HK-2 (cell line): ENCODE measurements at regions not wholly inside any gene's neighbourhood (a gene's known extent, or its start where the extent isn't known, plus 50 kb on each side); places are given as distances from the start of the nearest gene placed in this dataset.
A peak's percentile ranks its signal among the peaks of the same experiment; 100 is the strongest.
"Not testable (repeated sequence)": the region's sequence is repeated elsewhere in the genome, so short reads cannot be mapped to it uniquely, and the experiment has no call there.

ENCODE experiments used
- DNase-seq: peaks from one replicate; pipeline ENCODE4 v3.0.0-alpha.2; 2018; ENCODE audit not compliant: unreplicated experiment

DNA sequence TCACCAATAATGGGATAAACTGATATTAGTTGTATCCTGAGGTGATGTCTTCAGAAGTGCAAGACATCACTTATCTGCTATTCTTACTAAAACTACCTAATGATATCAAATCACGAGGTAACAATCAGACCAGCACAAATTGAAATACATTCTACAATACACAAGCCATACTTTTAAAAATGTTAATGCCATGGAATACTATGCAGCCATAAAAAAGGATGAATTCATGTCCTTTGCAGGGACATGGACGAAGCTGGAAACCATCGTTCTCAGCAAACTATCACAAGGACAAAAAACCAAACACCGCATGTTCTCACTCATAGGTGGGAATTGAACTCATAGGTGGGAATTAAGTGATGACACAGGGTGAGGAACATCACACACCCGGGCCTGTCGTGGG lies 129.3 kb downstream of the SST start:
- no peak for DNase-seq

DNA sequence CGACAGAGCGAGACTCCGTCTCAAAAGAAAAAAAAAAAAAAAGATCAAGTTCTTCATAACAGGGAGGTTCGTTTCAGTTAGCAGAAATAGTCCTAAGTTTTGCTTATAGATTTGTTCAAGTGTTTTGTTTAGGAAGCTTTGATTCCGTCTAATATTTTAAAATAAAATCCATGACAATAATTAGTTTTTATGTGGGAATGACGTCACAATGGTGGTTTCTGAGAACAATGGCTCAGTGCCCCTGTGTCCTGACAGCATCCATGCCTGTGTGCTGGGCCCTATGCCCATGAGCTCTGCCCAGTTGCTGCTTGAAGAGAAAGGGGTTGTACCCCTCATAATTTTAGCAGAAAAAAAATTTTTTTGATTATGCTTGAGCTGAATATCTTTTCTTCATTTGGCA lies 134.0 kb downstream of the SST start:
- DNase-seq, result no peak

DNA sequence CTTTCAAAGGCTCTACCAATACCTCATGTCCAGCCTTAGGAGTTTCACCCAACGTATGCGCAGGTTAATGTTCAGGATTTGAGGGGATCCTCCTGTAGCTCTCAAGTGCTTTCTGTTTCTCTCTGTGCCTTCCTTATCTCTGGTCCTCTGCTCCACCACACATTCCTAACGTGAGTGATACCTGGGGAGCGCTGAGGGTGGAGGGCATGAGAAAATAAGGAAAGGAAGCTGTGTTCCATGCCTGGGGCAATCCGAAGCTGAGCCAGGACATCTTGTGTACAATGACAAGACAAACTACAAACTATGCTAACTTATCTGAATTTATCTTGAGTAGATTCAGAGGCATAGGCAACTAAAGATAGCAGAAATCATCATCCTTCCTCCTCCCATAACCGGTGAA lies 136.4 kb downstream of the SST start:
- no peak for DNase-seq

DNA sequence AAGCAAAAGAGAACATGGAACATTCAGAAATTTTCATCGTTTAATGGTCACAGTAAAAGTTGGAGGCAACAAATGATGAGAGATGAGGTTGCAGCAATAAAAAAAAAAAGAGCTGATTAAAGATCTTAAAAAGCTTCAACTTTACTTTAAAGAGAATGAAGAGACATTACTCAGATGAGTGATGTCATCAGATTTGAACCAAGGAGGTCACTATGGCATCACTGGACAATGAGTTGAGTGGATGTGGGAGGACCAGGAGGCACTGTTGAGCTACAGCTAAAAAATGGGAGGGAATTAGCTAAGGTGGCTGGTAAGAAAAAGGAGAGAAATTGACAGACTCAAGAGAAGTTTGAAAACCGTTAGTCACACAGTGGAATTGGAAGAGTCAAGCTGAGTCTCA lies 138.4 kb downstream of the SST start:
- no peak for DNase-seq

DNA sequence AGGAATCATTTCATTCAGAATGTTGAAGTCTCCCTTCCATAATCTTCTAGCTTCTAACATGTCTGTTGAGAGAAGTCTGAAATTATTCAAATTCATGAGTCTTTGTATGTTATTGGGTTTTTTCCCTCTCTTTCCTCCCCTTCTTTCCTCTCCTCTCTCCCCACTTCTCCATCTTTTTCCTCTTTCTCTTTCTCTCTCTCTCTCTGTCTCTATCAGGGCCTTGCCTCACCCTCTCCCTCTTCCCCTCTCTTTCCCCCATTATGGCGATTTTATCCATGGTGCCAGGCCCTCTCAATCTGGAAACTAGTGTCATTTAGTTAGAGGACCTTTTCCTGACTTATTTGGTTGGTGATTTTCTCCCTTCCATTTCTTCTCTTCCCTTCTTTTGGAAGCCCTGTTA lies 147.3 kb downstream of the SST start:
- DNase-seq, result no peak

DNA sequence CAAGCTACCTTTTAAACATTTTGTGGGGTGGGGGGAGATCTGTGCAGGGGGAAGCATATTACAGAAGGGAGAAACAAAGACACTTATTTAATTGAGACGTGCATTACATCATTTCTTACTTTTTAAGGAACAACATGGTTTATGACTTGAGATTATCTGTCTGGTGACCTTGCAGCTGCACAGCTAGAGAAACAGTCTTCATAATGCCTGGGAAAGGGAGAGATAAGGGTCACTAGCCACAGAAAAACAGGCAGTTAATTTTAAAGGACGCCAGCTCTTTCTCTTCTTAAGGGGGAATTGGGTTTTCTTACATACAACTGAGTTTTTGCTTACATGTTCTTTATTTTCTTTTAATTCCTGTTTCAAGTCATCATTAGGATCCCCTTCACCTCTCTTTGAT lies 147.9 kb downstream of the SST start:
- DNase-seq, result no peak

DNA sequence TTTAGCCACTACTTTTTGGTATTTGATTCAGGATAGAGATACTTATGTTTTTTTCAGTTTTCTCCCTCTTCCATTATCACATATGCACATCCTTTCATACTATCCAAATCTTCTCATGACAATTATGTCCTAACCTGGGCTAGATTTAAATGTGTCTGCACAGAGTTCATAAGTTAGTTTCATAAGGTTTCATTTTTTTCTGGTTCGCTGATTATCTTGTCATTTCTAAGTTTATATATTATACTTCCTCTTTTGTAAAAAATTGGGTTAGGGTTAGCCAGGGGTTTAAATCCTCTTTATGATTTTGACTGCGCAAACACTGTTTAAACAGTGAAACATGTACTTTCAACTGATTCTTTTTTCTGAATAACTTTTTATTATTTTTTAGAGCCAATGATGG lies 148.6 kb downstream of the SST start:
- DNase-seq, result no peak

DNA sequence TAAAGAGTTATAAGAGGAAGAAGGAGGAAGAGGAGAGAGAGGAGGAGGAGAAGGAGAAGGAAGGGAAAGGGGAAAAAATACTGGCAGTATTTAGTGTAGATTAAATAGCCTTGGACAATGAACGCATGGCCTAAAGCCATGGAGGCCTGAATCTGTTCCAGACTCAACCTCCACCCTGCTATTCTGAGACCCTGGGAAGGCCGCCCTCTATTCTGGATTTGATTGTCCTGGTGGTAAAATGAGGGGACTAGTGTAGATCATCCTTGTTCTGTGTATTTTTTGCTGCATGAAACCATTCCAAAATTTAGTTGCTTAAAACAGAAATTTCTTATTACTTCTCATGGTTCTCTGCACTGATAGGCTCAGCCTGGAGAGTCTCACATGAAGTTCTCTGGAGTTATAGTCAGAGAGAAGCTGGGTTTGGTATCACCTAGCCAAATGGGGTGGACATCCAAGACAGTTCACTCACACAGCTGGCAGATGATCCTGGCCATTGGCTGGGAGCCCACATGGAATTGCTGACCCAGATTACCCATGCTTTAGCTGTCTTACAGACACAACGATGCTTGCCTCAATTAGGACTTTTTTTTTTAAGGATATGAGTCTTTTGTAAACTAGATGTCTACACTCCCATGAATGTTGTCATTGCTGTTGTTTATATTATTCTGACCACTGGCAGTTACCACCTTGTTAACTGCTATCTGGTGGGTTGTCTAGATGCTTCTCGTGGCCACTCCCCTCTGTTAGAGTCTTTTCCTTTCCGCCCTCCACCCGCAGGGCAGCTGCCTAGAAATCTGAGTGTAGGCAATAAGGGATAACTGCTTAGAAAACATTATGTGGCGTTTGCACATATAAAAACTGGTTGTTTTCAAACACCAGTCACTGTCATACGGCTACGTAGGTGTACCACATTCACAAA lies 149.9 kb downstream of the SST start:
- no peak for DNase-seq

DNA sequence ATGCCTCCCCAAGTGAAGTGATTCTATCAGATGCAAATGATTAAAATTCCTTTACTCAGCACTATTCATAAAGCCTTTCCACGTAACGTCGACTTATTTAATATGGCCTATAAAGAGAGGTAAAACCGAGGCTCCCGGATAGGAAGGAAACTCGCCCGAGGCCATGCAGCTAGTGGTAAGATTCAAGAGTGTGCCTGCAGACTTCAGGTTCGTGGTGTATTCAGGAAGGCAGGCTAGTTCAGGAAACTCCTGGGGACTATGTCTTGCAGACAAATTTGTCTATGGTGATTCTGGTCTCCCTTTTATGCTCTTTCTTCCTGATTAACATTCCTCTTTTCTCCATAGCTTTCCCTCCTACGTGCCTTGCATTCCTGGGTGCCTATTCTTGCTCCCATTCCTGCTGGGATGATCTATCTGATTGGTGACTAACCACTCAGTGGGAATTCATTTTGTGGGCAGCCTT lies 150.7 kb downstream of the SST start:
- DNase-seq, result no peak

DNA sequence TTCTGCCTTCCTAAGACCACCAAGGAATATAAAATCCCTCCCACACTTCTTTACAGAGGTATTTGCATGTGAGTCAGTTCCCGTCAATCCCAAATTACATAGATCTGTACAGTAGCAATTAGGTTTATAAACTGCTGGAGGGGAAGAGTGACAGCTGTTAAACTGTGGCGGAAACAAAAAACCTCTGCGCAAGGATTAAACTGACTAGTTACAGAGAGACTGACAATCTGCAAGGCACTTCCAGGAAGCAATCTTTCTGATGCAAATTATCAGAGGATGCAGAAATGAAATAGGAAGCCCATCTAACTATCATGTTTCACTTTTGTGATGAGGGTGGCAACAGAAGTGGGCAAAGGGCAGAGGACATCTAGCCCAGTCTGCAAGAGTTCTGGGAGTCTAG lies 150.4 kb downstream of the RTP4 start:
- DNase-seq, result no peak

DNA sequence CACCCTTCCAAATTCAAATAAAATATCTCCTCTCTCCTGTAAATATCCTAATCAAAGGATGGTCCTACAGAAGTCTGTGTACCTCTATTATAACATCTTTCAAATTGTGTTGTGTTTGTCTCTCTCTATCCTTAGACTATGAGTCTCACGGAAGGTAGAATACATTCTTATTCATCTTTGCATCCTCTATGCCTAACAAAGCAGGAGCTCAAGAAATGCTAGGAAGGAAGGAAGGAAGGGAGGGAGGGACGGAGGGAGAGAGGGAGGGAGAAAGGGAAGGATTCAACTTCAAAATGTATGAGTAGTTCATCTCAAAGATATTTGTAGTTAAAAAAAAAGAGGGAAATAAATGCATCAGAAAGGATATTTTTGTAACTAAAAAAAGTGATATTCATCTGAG lies 150.0 kb downstream of the RTP4 start:
- no peak for DNase-seq

DNA sequence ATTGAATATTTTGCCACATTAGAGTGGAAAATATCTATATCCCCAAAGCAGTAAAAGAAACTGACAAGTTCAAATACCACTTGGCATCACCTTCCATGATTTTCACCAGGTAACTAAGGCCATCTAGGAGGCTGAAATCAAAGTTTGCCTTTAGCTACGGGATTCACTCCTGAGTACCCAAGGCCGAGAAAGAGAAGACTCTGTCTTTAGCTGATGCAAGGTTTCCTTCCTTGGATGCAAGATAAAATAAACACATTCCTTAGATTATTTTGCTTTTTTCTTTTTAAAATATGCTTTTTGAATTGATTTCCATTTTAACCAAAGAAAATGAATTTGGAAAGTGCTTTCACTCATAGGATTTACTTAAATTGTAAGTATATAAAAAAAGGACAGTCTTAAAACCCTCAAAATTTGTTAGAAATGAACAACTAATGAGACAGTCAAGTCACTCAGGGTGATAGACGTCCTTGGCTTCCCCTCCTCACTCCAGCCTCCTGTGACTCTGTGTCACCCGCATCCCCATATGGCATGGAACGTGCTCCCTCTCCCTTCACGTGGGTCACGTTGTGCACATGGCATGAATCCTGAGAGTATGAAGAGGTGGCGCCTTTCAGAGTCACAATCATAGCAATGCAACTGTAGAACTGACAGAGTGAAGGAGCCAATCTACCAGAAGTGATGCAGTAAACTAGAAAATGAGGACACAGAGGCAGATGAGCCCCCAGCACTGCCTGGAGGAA lies 148.4 kb downstream of the RTP4 start:
- DNase-seq, result no peak

DNA sequence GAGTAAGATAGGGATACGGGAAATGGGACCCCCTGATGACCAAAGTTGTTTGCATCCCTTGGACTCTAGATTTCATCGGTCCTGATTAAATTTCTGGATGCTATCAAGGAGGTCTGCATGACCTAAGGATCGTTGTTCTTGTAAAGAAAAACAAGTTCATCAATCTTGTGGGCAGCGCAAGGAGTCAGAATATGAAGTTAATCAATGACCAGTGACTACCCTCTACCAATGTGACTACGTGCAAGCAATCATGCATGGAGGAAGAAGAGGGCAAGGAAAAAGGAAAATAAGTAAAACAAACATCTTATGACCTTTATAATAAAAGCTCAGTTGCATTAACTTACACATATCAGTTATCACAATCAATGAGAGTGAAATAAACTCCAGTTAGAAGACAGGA lies 139.7 kb downstream of the RTP4 start:
- peak; percentile 37 for DNase-seq

DNA sequence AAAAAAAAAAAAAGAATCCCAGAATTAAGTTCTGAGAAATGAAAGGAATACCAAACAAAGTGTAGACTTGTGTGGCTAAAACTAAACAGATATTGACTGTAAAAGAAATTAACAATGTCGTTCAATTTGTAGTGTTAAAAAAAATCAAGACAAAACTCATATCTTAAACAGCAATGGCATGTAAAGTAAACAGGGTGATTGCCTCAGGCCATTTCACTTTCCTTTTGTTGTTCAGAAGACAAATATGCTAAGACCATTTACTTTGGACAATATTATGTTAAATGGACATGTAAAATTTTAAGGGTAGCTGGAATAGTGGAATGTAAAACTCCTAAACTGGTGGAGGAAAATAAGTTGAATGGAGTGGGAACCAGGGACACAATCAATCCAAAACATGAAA lies 139.1 kb downstream of the RTP4 start:
- DNase-seq, result no peak

DNA sequence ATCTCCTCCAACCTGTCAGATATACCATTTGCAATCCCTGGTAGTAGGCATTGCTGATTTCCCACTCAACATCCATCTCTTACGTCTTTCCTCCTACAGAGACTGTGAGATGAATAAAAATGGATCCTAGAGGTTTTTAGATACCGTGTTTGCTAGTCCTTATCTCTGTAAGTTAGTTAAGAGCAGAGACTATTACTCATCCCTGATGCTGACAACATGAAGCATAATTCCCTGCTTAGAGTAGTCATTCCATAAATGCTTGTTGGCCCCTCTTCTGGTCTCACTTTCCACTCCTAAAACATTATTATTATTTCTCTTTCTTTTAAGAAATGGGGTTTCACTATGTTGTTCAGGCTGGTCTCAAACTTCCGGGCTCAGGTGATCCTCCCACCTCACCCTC lies 136.2 kb downstream of the RTP4 start:
- no peak for DNase-seq

DNA sequence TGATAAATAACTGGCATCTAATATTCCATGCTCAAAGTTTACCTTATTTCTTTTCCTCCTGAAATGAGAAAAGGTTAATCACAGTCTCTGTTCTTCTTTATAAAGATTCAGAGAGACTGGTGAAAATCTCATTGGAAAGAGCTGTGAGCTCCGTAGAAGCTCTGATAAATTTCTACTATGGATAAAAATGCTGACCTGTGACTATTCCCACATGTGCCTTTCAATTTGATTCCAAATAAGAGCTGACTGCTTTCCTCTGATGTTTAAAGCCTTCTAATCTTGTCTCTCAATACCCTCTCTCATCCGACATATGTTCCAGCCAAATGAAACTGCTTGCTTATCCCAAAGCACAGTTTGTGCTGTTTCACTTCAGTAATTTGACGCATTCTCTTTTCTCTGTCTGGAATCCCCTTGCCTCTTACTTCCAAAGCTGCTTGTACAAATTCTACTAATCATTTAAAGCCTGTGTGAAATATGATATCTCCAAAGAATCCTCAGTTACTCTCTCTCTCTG lies 130.1 kb downstream of the RTP4 start:
- no peak for DNase-seq

DNA sequence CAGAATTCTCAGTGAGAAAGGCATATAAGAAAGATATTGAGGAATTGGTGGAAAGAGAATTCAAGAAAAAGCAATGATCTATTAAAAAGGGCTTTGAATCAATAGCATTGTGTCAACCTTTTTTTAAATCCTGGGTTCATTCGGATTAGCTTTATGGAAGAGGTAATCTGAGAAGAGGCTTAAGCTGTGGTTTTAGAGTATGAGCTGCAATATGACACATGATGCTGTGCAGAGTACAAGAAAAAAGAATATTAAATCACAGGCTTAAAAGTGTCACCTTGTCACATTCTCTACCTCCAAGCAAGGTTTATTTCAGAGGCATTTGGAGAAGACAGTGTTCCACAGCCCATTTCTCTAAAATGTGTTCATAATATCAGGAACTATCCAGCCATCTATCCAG lies 128.9 kb downstream of the RTP4 start:
- no peak for DNase-seq

DNA sequence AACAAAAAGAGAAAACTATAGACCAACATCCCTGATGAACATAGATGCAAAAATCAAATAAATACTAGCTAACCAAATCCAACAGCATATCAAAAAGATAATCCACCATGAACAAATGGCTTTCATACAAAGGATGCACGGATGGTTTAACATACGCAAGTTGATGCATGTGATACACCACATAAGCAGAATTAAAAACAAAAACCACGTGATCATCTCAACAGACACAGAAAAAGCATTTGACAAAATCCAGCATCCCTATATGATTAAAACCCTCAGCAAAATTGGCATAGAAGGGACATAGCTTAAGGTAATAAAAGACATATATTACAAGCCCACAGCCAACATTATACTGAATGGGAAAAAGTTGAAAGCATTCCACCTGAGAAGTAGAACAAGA lies 125.9 kb downstream of the RTP4 start:
- DNase-seq, result not testable (repeated sequence)

DNA sequence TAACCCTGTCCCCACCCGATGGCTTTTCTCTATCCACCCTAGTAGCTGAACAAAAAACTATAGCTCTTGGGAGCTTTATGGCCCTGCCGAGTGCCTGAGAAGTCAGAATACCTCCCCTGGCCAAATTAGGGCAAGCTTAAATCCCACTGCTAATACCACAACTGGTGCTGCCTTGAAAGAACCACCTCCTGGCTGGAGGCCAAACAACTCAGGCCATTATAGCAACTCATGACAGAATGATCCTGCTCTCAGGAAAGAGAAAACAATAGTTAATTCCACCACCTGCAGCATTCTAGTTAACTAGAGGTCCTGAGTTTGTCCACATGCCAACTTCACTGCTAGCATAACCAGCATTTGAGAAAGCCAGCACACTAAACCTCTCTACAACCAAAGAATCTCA lies 123.2 kb downstream of the RTP4 start:
- no peak for DNase-seq

DNA sequence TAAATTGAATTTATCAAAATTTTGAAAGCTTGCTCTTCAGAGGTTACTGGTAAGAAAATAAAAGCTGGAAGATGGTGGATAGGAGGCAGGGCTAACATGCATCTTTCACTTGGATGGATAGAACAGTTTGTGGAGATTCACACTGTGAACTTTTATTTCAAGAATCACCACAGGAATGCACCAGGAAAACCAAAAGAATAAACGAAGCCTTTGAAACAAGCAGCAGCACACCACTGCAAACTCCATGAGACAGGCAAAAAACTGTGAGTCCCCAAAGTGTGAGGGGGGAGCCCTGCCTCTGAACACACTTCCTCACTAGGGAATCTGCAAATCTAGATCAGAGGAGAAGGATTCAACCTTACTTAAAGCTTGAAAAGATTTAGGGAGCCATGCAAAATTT lies 122.2 kb downstream of the RTP4 start:
- DNase-seq, result no peak

DNA sequence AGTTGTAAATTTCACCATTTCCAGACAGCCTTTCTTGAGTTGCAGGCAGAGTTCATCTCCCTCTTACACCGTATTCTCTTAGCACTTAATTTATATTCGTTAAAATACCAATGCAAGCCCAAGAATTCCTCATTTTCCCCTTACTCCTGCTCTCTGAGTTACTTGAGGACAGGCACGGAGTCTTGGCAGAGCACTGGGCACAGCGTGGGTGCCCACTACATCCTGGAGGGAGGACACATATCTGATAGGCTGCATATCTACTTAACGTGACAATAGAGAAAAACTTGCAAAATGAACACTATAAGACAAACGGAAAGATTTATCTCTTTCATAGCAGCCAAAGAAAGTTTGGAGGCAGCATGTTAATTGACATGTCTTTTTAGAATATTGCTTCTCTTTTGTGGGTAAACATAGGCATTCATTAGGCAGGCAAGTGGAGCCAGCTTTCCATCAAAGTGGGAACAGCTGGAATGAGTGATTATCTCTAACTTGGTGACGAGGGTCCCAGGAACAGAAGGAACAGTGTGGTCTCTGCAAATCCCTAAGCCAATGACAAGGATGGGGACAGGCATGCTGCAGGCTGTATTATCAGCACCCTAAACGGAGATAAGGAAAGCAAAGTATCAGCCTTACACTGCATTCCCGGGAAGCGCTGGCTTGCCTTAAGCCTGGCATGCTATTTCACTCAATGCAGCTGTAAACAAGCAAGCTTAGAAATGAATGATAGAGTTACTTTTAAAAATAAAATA lies 116.5 kb downstream of the RTP4 start:
- DNase-seq, result no peak

DNA sequence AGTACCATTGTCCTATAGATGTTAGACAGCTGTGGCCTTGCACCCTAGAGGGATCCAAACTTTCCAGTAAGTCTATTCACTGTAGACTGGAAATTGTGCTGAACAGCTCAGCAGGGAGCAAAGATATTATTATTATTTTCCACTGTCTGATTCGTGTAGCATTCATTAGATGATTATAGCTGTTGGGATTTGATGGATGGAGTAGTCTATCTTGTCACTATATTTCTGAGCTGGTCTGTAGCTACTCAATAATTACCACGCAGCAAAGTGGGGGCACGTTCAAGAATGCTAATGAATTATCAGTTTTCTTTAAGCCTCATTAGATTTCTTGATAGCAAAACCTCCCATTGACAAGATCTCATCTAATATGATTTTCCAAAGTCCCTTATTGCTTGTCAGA lies 113.2 kb downstream of the RTP4 start:
- DNase-seq, result no peak
